ENCODE measurements at regions not wholly inside any gene's neighbourhood (a gene's known extent, or its start where the extent isn't known, plus 50 kb on each side); places are given as distances from the start of the nearest gene placed in this dataset.

GRCh38 chr3:107085261-107085660, 292.0 kb upstream of the CCDC54 start:
- POLR2A ChIA-PET: no interaction called here
- CTCF ChIA-PET: interaction anchor here (0.7 kb wide), 1 partner anchor 33 kb away, joined by 3 read pairs; no protein-coding TSS in a partner anchor
- no peak for TF ChIP-seq CTCF (IDR thresholded peaks at IDR 0.05; ENCODE audit: insufficient read depth, low read length, missing control alignments)
- H3K4me3 ChIP-seq (ENCODE audit: low read depth, low read length): no peak overlapping the region
- DNase-seq (ENCODE audit: low read depth, low spot score): no peak

- no peak for TF ChIP-seq CTCF (IDR thresholded peaks at IDR 0.05; ENCODE audit: insufficient read depth, low read length, missing control alignments)
- no peak overlapping the region for H3K4me3 ChIP-seq (ENCODE audit: low read depth, low read length)
- no peak for DNase-seq (ENCODE audit: low read depth, low spot score)
- POLR2A ChIA-PET: no interaction called here
- CTCF ChIA-PET: no interaction called here
Observed at GRCh38 chr3:107092121-107092520, 285.1 kb upstream of the CCDC54 start.

GRCh38 chr3:107098864-107099263, 278.4 kb upstream of the CCDC54 start:
- CTCF ChIA-PET: interaction anchor here (2.9 kb wide), 1 partner anchor 19 kb away, joined by 12 read pairs; no protein-coding TSS in a partner anchor
- POLR2A ChIA-PET: no interaction called here
- H3K4me3 ChIP-seq (ENCODE audit: low read depth, low read length): no peak overlapping the region
- no peak for TF ChIP-seq CTCF (IDR thresholded peaks at IDR 0.05; ENCODE audit: insufficient read depth, low read length, missing control alignments)
- DNase-seq (ENCODE audit: low read depth, low spot score): no peak

GRCh38 chr3:107100137-107100536, 277.1 kb upstream of the CCDC54 start:
- CTCF ChIA-PET: interaction anchor here (2.9 kb wide), 1 partner anchor 18 kb away, joined by 12 read pairs; no protein-coding TSS in a partner anchor

GRCh38 chr3:107100573-107100972, 276.7 kb upstream of the CCDC54 start:
- DNase-seq (ENCODE audit: low read depth, low spot score): no peak
- TF ChIP-seq CTCF (IDR thresholded peaks at IDR 0.05; ENCODE audit: insufficient read depth, low read length, missing control alignments): no peak
- H3K4me3 ChIP-seq (ENCODE audit: low read depth, low read length): no peak overlapping the region
- CTCF ChIA-PET: interaction anchor here (2.9 kb wide), 1 partner anchor 18 kb away, joined by 12 read pairs; no protein-coding TSS in a partner anchor
- POLR2A ChIA-PET: no interaction called here

More at GRCh38 chr3:107100137-107100536, 277.1 kb upstream of the CCDC54 start:
- no peak for DNase-seq (ENCODE audit: low read depth, low spot score)
- TF ChIP-seq CTCF (IDR thresholded peaks at IDR 0.05; ENCODE audit: insufficient read depth, low read length, missing control alignments): no peak
- POLR2A ChIA-PET: no interaction called here
- H3K4me3 ChIP-seq (ENCODE audit: low read depth, low read length): no peak overlapping the region

GRCh38 chr3:107103786-107104185, 273.5 kb upstream of the CCDC54 start:
- ChIA-PET POLR2A (no interaction called here), CTCF (no interaction called here)
- no peak for TF ChIP-seq CTCF (IDR thresholded peaks at IDR 0.05; ENCODE audit: insufficient read depth, low read length, missing control alignments)
- no peak for DNase-seq (ENCODE audit: low read depth, low spot score)
- H3K4me3 ChIP-seq (ENCODE audit: low read depth, low read length): no peak overlapping the region

Measured in AG04449 (cell line).